H1 (cell line): ENCODE measurements at regions not wholly inside any gene's neighbourhood (a gene's known extent, or its start where the extent isn't known, plus 50 kb on each side); places are given as distances from the start of the nearest gene placed in this dataset.

Source experiments
- CTCF ChIA-PET: fragments of 300-600 bp; sonication (Branson Sonifier 250); formaldehyde crosslinking; loops from one replicate; lab custom pipeline; 2021; ENCODE audit not compliant: partially characterized antibody; lab: Charles Lee
- POLR2A ChIA-PET: fragments of 300-600 bp; sonication (Branson Sonifier 250); formaldehyde crosslinking; loops from one replicate; lab custom pipeline; 2021; ENCODE audit warnings: inconsistent platforms; ENCODE audit not compliant: partially characterized antibody; lab: Charles Lee
- DNase-seq, 2 experiments: peaks; one replicate each; pipeline versions ENCODE4 v3.0.0 to v3.0.0-alpha.2; 2010 to 2022; ENCODE audit warnings: low spot score in 2 of 2, low read depth in 1 of 2, mixed read lengths in 1 of 2
- FAIRE-seq: peaks from 2 replicates; lab custom pipeline; 2011; peaks lifted over from hg19 to GRCh38; lab: Jason Lieb, UNC
- H2AFZ ChIP-seq: 2 replicates; pipeline ENCODE4 v1.8.1; 2012; ENCODE audit warnings: low read length, inconsistent platforms
- H2AK5ac ChIP-seq: 2 replicates; pipeline ENCODE4 v1.6.1; 2013; ENCODE audit warnings: low read depth, low read length
- H2BK120ac ChIP-seq: replicated peaks from 2 replicates; pipeline ENCODE3; 2013; ENCODE audit warnings: low read depth, low read length, inconsistent platforms
- H2BK12ac ChIP-seq: 2 replicates; pipeline ENCODE4 v1.6.1; 2013; ENCODE audit warnings: low read depth, low read length
- H2BK15ac ChIP-seq: 2 replicates; pipeline ENCODE4 v1.6.1; 2013; ENCODE audit warnings: low read length
- H2BK20ac ChIP-seq: 2 replicates; pipeline ENCODE4 v1.6.1; 2013; ENCODE audit warnings: low read length
- H2BK5ac ChIP-seq: 2 replicates; pipeline ENCODE4 v1.6.1; 2013; ENCODE audit warnings: low read depth, low read length
- H3K14ac ChIP-seq: 2 replicates; pipeline ENCODE4 v1.6.1; 2013; ENCODE audit warnings: inconsistent platforms; ENCODE audit not compliant: insufficient read length
- H3K18ac ChIP-seq: 2 replicates; pipeline ENCODE4 v1.6.1; 2013; ENCODE audit warnings: low read length; ENCODE audit errors: extremely low read depth
- H3K23ac ChIP-seq: 2 replicates; pipeline ENCODE4 v1.6.1; 2013; ENCODE audit warnings: inconsistent platforms; ENCODE audit not compliant: insufficient read length
- H3K23me2 ChIP-seq: 2 replicates; pipeline ENCODE4 v1.6.1; 2013; ENCODE audit warnings: low read depth, low read length
- H3K27ac ChIP-seq: 2 replicates; pipeline ENCODE4 v1.6.1; 2011; ENCODE audit warnings: low read depth, low read length, inconsistent platforms
- H3K27me3 ChIP-seq, 4 experiments: replicated peaks in 1 of 4; 1 replicate in 1 of 4; 2 replicates in 3 of 4; pipeline versions ENCODE4 v1.6.1 to v1.8.1; 2011 to 2013; ENCODE audit warnings: low read length in 3 of 4, mild to moderate bottlenecking in 3 of 4, inconsistent platforms in 2 of 4, mixed read lengths in 2 of 4, moderate library complexity in 1 of 4; ENCODE audit not compliant: control insufficient read depth in 3 of 4, insufficient read depth in 3 of 4; ENCODE audit errors: extremely low read depth in 1 of 4
- H3K36me3 ChIP-seq, 4 experiments: 2 replicates each; pipeline versions ENCODE4 v1.6.1 to v1.8.1; 2011 to 2013; ENCODE audit warnings: mild to moderate bottlenecking in 4 of 4, low read length in 3 of 4, moderate library complexity in 2 of 4, control low read depth in 1 of 4, inconsistent platforms in 1 of 4; ENCODE audit not compliant: insufficient read depth in 4 of 4, control insufficient read depth in 2 of 4
- H3K4ac ChIP-seq: replicated peaks from 2 replicates; pipeline ENCODE3; 2013; ENCODE audit warnings: low read length, low read depth, mixed read lengths, inconsistent platforms; ENCODE audit not compliant: insufficient read length
- H3K4me1 ChIP-seq, 4 experiments: replicated peaks in 1 of 4; 1 replicate in 1 of 4; 2 replicates in 3 of 4; pipeline versions ENCODE4 v1.6.1 to v1.8.1; 2011 to 2013; ENCODE audit warnings: low read length in 3 of 4, inconsistent platforms in 2 of 4, mixed read lengths in 1 of 4; ENCODE audit not compliant: insufficient read depth in 4 of 4, control insufficient read depth in 3 of 4
- H3K4me2 ChIP-seq, 2 experiments: 2 replicates each; pipeline versions ENCODE4 v1.6.1 to v1.8.1; 2011 to 2013; ENCODE audit warnings: low read depth in 2 of 2, low read length in 2 of 2, control low read depth in 1 of 2, inconsistent platforms in 1 of 2, mild to moderate bottlenecking in 1 of 2; ENCODE audit not compliant: insufficient read depth in 1 of 2
- H3K4me3 ChIP-seq, 4 experiments: fragments of 200-600, 300-600 bp in 1 of 4; sonication (generic), shearing (Covaris generic), sonication (Bioruptor Twin) in 1 of 4; 2 replicates each; pipeline versions ENCODE4 v1.5.1 to v1.8.1; 2011 to 2016; ENCODE audit warnings: low read length in 4 of 4, low read depth in 3 of 4, control low read depth in 2 of 4, inconsistent platforms in 2 of 4, mild to moderate bottlenecking in 2 of 4, mixed read lengths in 1 of 4, moderate library complexity in 1 of 4; ENCODE audit not compliant: insufficient read depth in 2 of 4; ENCODE audit errors: extremely low read depth in 1 of 4
- H3K56ac ChIP-seq: replicated peaks from 2 replicates; pipeline ENCODE3; 2013; ENCODE audit warnings: low read depth, mild to moderate bottlenecking, mixed read lengths, low read length, inconsistent platforms; ENCODE audit not compliant: insufficient read length
- H3K79me1 ChIP-seq: 2 replicates; pipeline ENCODE4 v1.6.1; 2013; ENCODE audit warnings: low read depth, low read length, control low read depth
- H3K79me2 ChIP-seq, 2 experiments: 2 replicates each; pipeline versions ENCODE4 v1.6.1 to v1.8.1; 2012 to 2013; ENCODE audit warnings: low read length in 2 of 2, mild to moderate bottlenecking in 2 of 2, inconsistent platforms in 1 of 2; ENCODE audit not compliant: insufficient read depth in 2 of 2, control insufficient read depth in 1 of 2
- H3K9ac ChIP-seq, 4 experiments: replicated peaks in 1 of 4; 1 replicate in 1 of 4; 2 replicates in 3 of 4; pipeline versions ENCODE4 v1.6.1 to v1.8.1; 2011 to 2013; ENCODE audit warnings: low read depth in 3 of 4, low read length in 3 of 4, control low read depth in 2 of 4, mild to moderate bottlenecking in 2 of 4, moderate library complexity in 2 of 4, inconsistent platforms in 1 of 4; ENCODE audit errors: extremely low read depth in 1 of 4
- H3K9me3 ChIP-seq, 2 experiments: 2 replicates each; pipeline versions ENCODE4 v1.6.1 to v1.8.1; 2012 to 2013; ENCODE audit warnings: mild to moderate bottlenecking in 2 of 2, moderate library complexity in 2 of 2, control low read depth in 1 of 2, inconsistent platforms in 1 of 2, low read depth in 1 of 2, low read length in 1 of 2, mixed read lengths in 1 of 2; ENCODE audit not compliant: insufficient read depth in 2 of 2
- H4K20me1 ChIP-seq, 2 experiments: replicated peaks in 1 of 2; 2 replicates each; pipeline versions ENCODE3 to v1.8.1; 2011 to 2013; ENCODE audit warnings: inconsistent platforms in 2 of 2, low read length in 2 of 2, mild to moderate bottlenecking in 1 of 2; ENCODE audit not compliant: insufficient read depth in 2 of 2, control insufficient read depth in 1 of 2
- H4K5ac ChIP-seq: 2 replicates; pipeline ENCODE4 v1.6.1; 2013; ENCODE audit warnings: low read length, low read depth, mixed read lengths, inconsistent platforms; ENCODE audit not compliant: insufficient read length
- H4K8ac ChIP-seq: 2 replicates; pipeline ENCODE4 v1.8.0; 2013; ENCODE audit warnings: mild to moderate bottlenecking, moderate library complexity, low read length, inconsistent platforms; ENCODE audit not compliant: insufficient read depth; ENCODE audit errors: extremely low read depth
- H4K91ac ChIP-seq: replicated peaks from 2 replicates; pipeline ENCODE3; 2013; ENCODE audit warnings: low read length, mixed read lengths, inconsistent platforms; ENCODE audit not compliant: insufficient read length
- POLR2AphosphoS5 ChIP-seq: IDR thresholded peaks from 2 replicates; pipeline ENCODE4 v1.6.1; 2011; ENCODE audit warnings: low read depth, low read length
- WGBS, 2 experiments: shearing (Covaris generic) in 1 of 2; methylation state at CpG; one replicate each; pipeline versions ENCODE4 v1.1.6 to v1.1.7; 2013 to 2015; ENCODE audit warnings: low lambda C conversion rate in 2 of 2, mixed read lengths in 2 of 2, inconsistent platforms in 1 of 2, low coverage in 1 of 2, missing lambda C conversion rate in 1 of 2; ENCODE audit not compliant: insufficient replicate concordance in 2 of 2, insufficient coverage in 1 of 2, insufficient read length in 1 of 2; ENCODE audit errors: extremely low coverage in 1 of 2, missing lambda C conversion rate in 1 of 2; 5-methylcytosine and 5-hydroxymethylcytosine counted together

DNA sequence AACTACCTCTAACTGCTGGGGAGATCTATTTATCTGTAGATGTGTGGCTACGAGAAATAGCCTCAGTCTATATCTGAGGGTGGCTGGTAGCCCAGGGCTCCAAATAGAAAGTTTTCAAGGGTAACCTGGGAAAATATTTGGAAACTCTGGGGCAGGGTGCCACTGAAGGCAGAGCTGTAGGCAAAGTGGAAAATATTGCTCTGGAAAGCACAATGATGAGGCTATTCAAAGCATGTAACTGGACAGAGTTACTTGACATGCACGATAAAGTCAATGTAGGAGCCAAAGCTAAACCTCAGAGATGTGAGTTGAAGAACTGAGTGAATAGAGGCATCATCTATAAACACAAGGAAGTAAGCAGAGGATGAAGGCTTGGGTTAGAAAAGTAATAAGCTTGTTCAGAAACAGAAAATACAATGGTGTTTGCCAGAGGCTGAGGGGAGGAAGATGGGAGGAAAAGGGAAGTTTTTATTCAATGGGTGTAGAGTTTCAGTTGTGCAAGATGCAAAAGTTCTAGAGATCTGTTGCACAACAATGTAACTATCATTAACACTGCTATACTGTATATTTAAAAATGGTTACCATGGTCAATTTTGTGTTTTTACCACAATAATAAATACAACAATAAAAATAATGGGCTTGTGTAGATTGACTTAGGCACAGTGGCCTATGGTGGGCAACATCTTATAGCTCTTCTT lies 171.6 kb downstream of the MBD2 start:
- H2BK20ac ChIP-seq, result no peak overlapping the region
- H3K36me3 ChIP-seq, result no peaks in the 10 kb centered on the region
- no peak overlapping the region for H4K8ac ChIP-seq
- H3K18ac ChIP-seq, result no peak overlapping the region
- H2BK12ac ChIP-seq, result no peak overlapping the region
- H3K23ac ChIP-seq, result no peak overlapping the region
- H3K79me1 ChIP-seq, result no peaks in the 10 kb centered on the region
- no peak overlapping the region for H3K4ac ChIP-seq
- H3K14ac ChIP-seq, result no peak overlapping the region
- H2AK5ac ChIP-seq, result no peak overlapping the region
- H3K27me3 ChIP-seq, result no peaks in the 10 kb centered on the region
- no peak overlapping the region for H3K56ac ChIP-seq
- no peaks in the 10 kb centered on the region for H3K23me2 ChIP-seq
- no peak overlapping the region for H3K4me2 ChIP-seq
- H4K20me1 ChIP-seq, result no peaks in the 10 kb centered on the region
- H3K9ac ChIP-seq, result no peak overlapping the region
- H3K79me2 ChIP-seq, result no peaks in the 10 kb centered on the region
- no peak overlapping the region for H2AFZ ChIP-seq
- no peak for TF ChIP-seq POLR2AphosphoS5
- H4K91ac ChIP-seq, result no peak overlapping the region
- no peak overlapping the region for H3K27ac ChIP-seq
- H3K9me3 ChIP-seq, result no peaks in the 10 kb centered on the region
- no peak overlapping the region for H2BK5ac ChIP-seq
- H2BK120ac ChIP-seq, result no peak overlapping the region
- 98% methylated on average over 2 of the region's 2 CpGs; no CpG with 5 or more reads in 1 of the 2 experiments for WGBS, 2 experiments
- ChIA-PET POLR2A (no interaction called here), CTCF (interaction anchor here (1.5 kb wide), 1 partner anchor 9 kb away, joined by 4 read pairs; no protein-coding TSS in a partner anchor)
- no peak overlapping the region for H3K4me3 ChIP-seq
- FAIRE-seq (no peak), DNase-seq (no peak)
- no peaks in the 10 kb centered on the region for H3K4me1 ChIP-seq
- no peak overlapping the region for H4K5ac ChIP-seq
- H2BK15ac ChIP-seq, result no peak overlapping the region
